Chondrocyte (in vitro differentiated cells): ENCODE measurements at regions not wholly inside any gene's neighbourhood (a gene's known extent, or its start where the extent isn't known, plus 50 kb on each side); places are given as distances from the start of the nearest gene placed in this dataset.

ENCODE experiments used
- DNase-seq: peaks from one replicate; pipeline ENCODE4 v3.0.0; 2021; ENCODE audit warnings: mixed read lengths, low spot score
- H3K27ac Mint-ChIP-seq: one replicate; pipeline ENCODE4 v1.8.0; 2021; ENCODE audit warnings: mild to moderate bottlenecking, moderate library complexity, mixed read lengths; ENCODE audit not compliant: unreplicated experiment
- H3K27me3 Mint-ChIP-seq: 2 replicates; pipeline ENCODE4 v1.8.0; 2021; ENCODE audit warnings: low read depth, mixed read lengths
- H3K36me3 Mint-ChIP-seq: 2 replicates; pipeline ENCODE4 v1.8.0; 2021; ENCODE audit warnings: low read depth, mixed read lengths
- H3K4me1 Mint-ChIP-seq: 2 replicates; pipeline ENCODE4 v1.8.0; 2021; ENCODE audit warnings: low read depth, mild to moderate bottlenecking, mixed read lengths
- H3K4me3 Mint-ChIP-seq: one replicate; pipeline ENCODE4 v1.8.0; 2021; ENCODE audit warnings: mild to moderate bottlenecking, moderate library complexity, mixed read lengths; ENCODE audit not compliant: unreplicated experiment
- H3K9me3 Mint-ChIP-seq: 2 replicates; pipeline ENCODE4 v1.8.0; 2021; ENCODE audit warnings: low read depth, mixed read lengths
- CTCF ChIP-seq: fragments of 200-600 bp; sonication (generic); IDR thresholded peaks from 2 replicates; pipeline ENCODE4 v1.5.0; 2021; ENCODE audit warnings: antibody characterized with exemption, mild to moderate bottlenecking, moderate library complexity

GRCh38 chr19:28291874-28292273 lies 921.1 kb downstream of the UQCRFS1 start:
- Mint-ChIP-seq H3K4me1 (peaks cover 37% of the 10 kb centered on the region), H3K36me3 (no peaks in the 10 kb centered on the region), H3K9me3 (no peaks in the 10 kb centered on the region), H3K27me3 (no peaks in the 10 kb centered on the region), H3K4me3 (no peak overlapping the region), H3K27ac (no peak overlapping the region)
- no peak for DNase-seq
- no peak for TF ChIP-seq CTCF

DNA sequence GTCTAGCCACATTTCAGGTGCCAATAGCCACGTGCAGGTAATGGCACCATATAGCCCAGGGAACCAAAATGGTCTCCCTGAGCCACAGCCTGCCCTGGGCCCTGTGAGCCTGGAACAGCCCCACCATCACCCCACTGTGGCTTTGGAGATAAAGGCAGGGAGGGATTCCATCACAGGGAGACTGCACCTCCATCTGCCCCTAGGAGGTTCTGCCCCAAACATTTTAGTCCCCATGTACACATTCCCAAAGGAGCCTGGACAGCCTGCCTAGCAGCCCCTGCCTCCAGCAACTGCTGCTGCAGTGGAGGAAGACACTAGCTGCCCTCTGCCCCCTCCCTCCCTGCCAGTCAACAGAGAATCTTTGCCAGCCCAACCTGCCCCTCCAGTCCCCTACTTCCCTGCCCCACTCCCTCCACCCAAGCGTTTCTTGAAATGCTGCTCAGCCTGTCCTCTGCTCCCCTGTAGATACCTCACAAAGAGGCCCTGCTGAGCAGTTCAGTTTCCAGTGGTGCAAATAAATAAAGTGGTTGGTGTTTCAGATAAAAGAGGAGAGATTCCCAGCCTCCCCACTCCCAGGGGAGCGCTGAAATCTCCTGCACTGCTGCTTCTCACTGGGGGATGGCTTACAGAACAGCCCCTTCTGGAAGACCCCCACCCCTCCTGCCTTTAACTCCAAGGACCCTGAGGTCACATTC lies 921.8 kb downstream of the UQCRFS1 start:
- Mint-ChIP-seq H3K4me1 (peaks cover 31% of the 10 kb centered on the region), H3K9me3 (peaks cover 3% of the 10 kb centered on the region)

DNA sequence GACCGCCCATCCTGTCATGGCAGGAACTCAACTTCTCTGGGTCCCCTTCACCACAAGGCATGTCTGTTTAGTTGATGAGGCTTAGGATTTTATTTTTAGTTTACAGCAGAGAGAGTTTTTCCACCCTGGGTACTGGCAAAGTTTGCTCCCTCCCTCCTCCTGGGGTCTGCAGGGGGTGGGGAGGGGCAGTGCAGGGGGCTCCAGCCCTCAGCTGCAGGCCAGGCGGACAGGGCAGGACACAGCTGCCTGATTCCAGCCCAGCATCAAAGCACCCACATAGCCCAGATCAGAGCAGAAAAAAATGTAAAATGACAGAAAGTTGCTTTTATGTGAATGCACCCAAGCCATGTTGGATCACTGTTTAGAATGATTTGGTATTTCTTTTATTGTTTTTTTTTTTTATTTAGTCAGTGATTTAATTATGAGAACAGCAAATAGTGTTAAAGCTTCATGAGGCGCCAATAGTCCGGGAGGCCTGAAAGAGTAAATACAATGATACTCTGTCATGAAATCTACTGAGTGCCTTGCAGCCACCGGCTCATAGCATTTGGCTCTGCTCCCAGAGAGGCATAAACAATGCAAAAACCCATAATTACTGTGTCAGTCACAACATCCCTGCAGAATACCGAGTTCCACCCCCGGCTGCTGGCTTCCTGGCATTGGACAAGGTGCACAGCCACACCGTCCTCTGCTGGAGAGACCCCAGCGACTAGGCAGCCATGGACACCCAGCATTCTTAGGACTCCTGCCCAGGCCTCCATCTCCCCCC lies 923.5 kb downstream of the UQCRFS1 start:
- DNase-seq = no peak
- H3K27ac Mint-ChIP-seq = no peak overlapping the region
- H3K4me1 Mint-ChIP-seq = peaks cover 27% of the 10 kb centered on the region
- H3K9me3 Mint-ChIP-seq = peaks cover 11% of the 10 kb centered on the region
- peaks cover 5% of the 10 kb centered on the region for H3K27me3 Mint-ChIP-seq
- no peaks in the 10 kb centered on the region for H3K36me3 Mint-ChIP-seq
- TF ChIP-seq CTCF = no peak
- no peak overlapping the region for H3K4me3 Mint-ChIP-seq

More for the DNA sequence above, 921.8 kb downstream of the UQCRFS1 start:
- Mint-ChIP-seq H3K36me3 (no peaks in the 10 kb centered on the region), H3K4me3 (no peak overlapping the region), H3K27me3 (no peaks in the 10 kb centered on the region), H3K27ac (no peak overlapping the region)
- DNase-seq = no peak
- no peak for TF ChIP-seq CTCF

- no peak for DNase-seq
- no peak overlapping the region for H3K27ac Mint-ChIP-seq
- H3K4me3 Mint-ChIP-seq = no peak overlapping the region
- peaks cover 20% of the 10 kb centered on the region for H3K4me1 Mint-ChIP-seq
- no peak for TF ChIP-seq CTCF
- no peaks in the 10 kb centered on the region for H3K36me3 Mint-ChIP-seq
- peaks cover 13% of the 10 kb centered on the region for H3K9me3 Mint-ChIP-seq
- H3K27me3 Mint-ChIP-seq = peaks cover 8% of the 10 kb centered on the region
Measured at GRCh38 chr19:28288572-28289264, 924.2 kb downstream of the UQCRFS1 start.

DNA sequence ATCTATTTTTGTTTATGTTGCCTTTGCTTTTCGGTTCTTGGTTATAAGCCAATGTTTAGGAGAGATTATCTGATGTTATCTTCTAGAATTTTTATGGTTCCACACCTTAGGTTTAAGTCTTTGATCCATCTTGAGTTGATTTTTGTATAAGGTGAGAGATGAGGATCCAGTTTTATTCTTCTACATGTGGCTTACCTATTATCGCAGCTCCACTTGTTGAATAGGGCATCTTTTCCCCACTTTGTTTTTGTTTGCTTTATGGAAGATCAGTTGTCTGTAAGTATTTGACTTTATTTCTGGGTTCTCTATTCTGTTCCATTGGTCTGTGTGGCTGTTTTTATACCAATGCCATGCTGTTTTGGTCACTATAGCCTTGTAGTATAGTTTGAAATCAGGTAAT lies 927.0 kb downstream of the UQCRFS1 start:
- H3K4me1 Mint-ChIP-seq = peaks cover 5% of the 10 kb centered on the region
- TF ChIP-seq CTCF = no peak
- no peaks in the 10 kb centered on the region for H3K36me3 Mint-ChIP-seq
- no peak for DNase-seq
- peaks cover 19% of the 10 kb centered on the region for H3K27me3 Mint-ChIP-seq
- H3K9me3 Mint-ChIP-seq = peaks cover 15% of the 10 kb centered on the region
- H3K4me3 Mint-ChIP-seq = no peak overlapping the region
- H3K27ac Mint-ChIP-seq = no peak overlapping the region
